BLaER1 treated with 17β-estradiol and CSF1 and Interleukin-3, amounts not matched to agents 10 nM and 100 nM (cell line): ENCODE measurements at regions not wholly inside any gene's neighbourhood (a gene's known extent, or its start where the extent isn't known, plus 50 kb on each side); places are given as distances from the start of the nearest gene placed in this dataset.
"Not testable (repeated sequence)": the region's sequence is repeated elsewhere in the genome, so short reads cannot be mapped to it uniquely, and the experiment has no call there.

Source experiments
- H3K27ac ChIP-seq, 11 experiments: shearing (Covaris generic); formaldehyde crosslinking; 2 replicates each; pipeline ENCODE4 v1.8.1; 2022
- H3K27me3 ChIP-seq, 11 experiments: shearing (Covaris generic); formaldehyde crosslinking; 2 replicates each; pipeline ENCODE4 v1.8.1; 2022
- H3K36me3 ChIP-seq, 11 experiments: shearing (Covaris generic); formaldehyde crosslinking; 2 replicates each; pipeline ENCODE4 v1.8.1; 2022
- H3K4me1 ChIP-seq, 10 experiments: shearing (Covaris generic); formaldehyde crosslinking; 2 replicates each; pipeline ENCODE4 v1.8.1; 2022
- H3K4me2 ChIP-seq, 11 experiments: shearing (Covaris generic); formaldehyde crosslinking; 2 replicates each; pipeline ENCODE4 v1.8.1; 2022
- H3K4me3 ChIP-seq, 10 experiments: shearing (Covaris generic); formaldehyde crosslinking; 2 replicates each; pipeline ENCODE4 v1.8.1; 2022
- H3K9ac ChIP-seq, 11 experiments: shearing (Covaris generic); formaldehyde crosslinking; 2 replicates each; pipeline ENCODE4 v1.8.1; 2022
- H3K9me3 ChIP-seq, 11 experiments: shearing (Covaris generic); formaldehyde crosslinking; replicated peaks in 1 of 11; 2 replicates each; pipeline ENCODE4 v1.8.1; 2022
- H4K20me1 ChIP-seq, 11 experiments: shearing (Covaris generic); formaldehyde crosslinking; 2 replicates each; pipeline ENCODE4 v1.8.1; 2022
- Cebpa-rat ChIP-seq, 11 experiments: shearing (Covaris generic); IDR thresholded peaks; 2 replicates each; pipeline ENCODE4 v1.8.1; 2022

DNA sequence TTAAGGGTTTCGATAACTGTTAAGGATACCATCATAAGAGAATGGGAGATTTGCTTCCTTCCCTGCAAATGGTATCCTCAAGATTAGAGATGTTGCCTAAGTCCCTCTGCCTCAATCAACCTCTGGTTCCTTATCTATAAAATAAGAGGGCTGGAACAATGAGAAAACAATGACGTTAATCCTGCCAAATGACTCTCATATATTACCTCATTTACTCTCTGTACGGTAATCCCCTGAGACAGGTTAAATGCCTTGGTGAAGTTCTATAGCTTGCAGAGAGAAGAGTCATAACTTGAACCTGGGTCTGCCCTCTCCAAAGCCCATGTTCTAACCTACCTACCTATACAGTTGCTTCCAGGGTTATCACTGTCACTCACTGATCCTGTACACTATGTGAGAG is 100.2 kb upstream of the OTUD4 start:
- no peaks in the 10 kb centered on the region for H3K9me3 ChIP-seq

GRCh38 chr4:145279122-145279960 is 99.0 kb upstream of the OTUD4 start:
- Histone ChIP-seq H3K9ac (no peak overlapping the region), H3K4me2 (peak overlapping the region; percentile 2 to 51 (median 32); a peak in 15 of 22 replicates), H3K4me1 (peaks cover 8 to 33% (median 19%) of the 10 kb centered on the region in 10 experiments; a peak in 19 of 20 replicates), H3K27me3 (no peaks in the 10 kb centered on the region), H3K9me3 (peaks cover 0 to 4% (median 3%) of the 10 kb centered on the region in 11 experiments; a peak in 14 of 22 replicates), H3K4me3 (no peak overlapping the region), H3K27ac (peak overlapping the region in 2 of 11 experiments; percentile 3 to 27; a peak in 2 of 22 replicates), H4K20me1 (no peaks in the 10 kb centered on the region), H3K36me3 (no peaks in the 10 kb centered on the region)
- TF ChIP-seq Cebpa-rat (IDR thresholded peaks at IDR 0.05), result no peak

More for the DNA sequence above, 100.2 kb upstream of the OTUD4 start:
- H3K27ac ChIP-seq, result no peak overlapping the region
- no peaks in the 10 kb centered on the region for H3K27me3 ChIP-seq
- no peak overlapping the region for H3K4me3 ChIP-seq
- peaks cover 8 to 45% (median 29%) of the 10 kb centered on the region in 10 experiments; a peak in 19 of 20 replicates for H3K4me1 ChIP-seq
- H3K9ac ChIP-seq, result no peak overlapping the region
- no peaks in the 10 kb centered on the region for H4K20me1 ChIP-seq
- H3K36me3 ChIP-seq, result no peaks in the 10 kb centered on the region
- no peak for TF ChIP-seq Cebpa-rat (IDR thresholded peaks at IDR 0.05)
- H3K4me2 ChIP-seq, result no peak overlapping the region

- Histone ChIP-seq H3K4me3 (no peak overlapping the region), H3K27me3 (no peaks in the 10 kb centered on the region), H3K9ac (no peak overlapping the region), H3K36me3 (no peaks in the 10 kb centered on the region), H3K4me1 (peaks cover 8 to 25% (median 11%) of the 10 kb centered on the region in 10 experiments; a peak in 18 of 20 replicates), H3K9me3 (peaks cover 5 to 12% (median 10%) of the 10 kb centered on the region in 11 experiments; a peak in 18 of 22 replicates), H4K20me1 (no peaks in the 10 kb centered on the region), H3K27ac (peak overlapping the region in 1 of 11 experiments; percentile 27; a peak in 1 of 22 replicates), H3K4me2 (peak overlapping the region in 10 of 11 experiments; percentile 2 to 48 (median 26); a peak in 12 of 22 replicates)
- TF ChIP-seq Cebpa-rat (IDR thresholded peaks at IDR 0.05), result no peak
Measured at GRCh38 chr4:145278341-145279121, 98.1 kb upstream of the OTUD4 start.

GRCh38 chr4:145277011-145277410 is 96.6 kb upstream of the OTUD4 start:
- Histone ChIP-seq H3K27me3 (no peaks in the 10 kb centered on the region), H3K4me3 (no peak overlapping the region), H3K9me3 (peaks cover 13 to 24% (median 20%) of the 10 kb centered on the region in 11 experiments; a peak in 19 of 22 replicates), H3K4me2 (no peak overlapping the region), H3K36me3 (no peaks in the 10 kb centered on the region), H4K20me1 (no peaks in the 10 kb centered on the region), H3K9ac (no peak overlapping the region), H3K4me1 (peaks cover 8 to 20% (median 10%) of the 10 kb centered on the region in 10 experiments; a peak in 14 of 20 replicates), H3K27ac (no peak overlapping the region)
- TF ChIP-seq Cebpa-rat (IDR thresholded peaks at IDR 0.05), result no peak

DNA sequence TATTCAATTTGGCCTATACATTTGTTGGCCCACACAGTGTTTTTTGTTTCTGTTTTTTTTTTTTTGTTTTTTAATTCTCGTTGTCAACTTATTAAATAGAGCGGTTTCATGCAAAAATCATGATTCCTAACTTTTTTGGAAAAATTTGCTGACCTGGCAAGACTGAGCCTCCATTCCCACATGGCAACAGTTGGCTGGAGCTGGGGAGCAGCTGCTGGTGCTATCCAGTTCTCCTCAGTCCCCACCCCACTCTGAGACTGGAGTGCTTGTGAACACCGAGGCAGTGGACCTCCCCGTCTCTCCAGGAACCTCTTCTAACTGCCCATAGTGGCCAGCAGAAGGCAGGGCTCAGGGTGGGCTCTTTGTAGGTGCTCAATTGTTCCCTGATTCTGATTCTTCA is 95.7 kb upstream of the OTUD4 start:
- H3K9ac ChIP-seq, result no peak overlapping the region
- no peaks in the 10 kb centered on the region for H3K27me3 ChIP-seq
- H3K4me2 ChIP-seq, result no peak overlapping the region
- no peak overlapping the region for H3K4me3 ChIP-seq
- H3K36me3 ChIP-seq, result no peaks in the 10 kb centered on the region
- H3K9me3 ChIP-seq, result peaks cover 13 to 26% (median 20%) of the 10 kb centered on the region in 11 experiments; a peak in 19 of 22 replicates
- H3K4me1 ChIP-seq, result peaks cover 8 to 15% (median 9%) of the 10 kb centered on the region in 10 experiments; a peak in 14 of 20 replicates
- TF ChIP-seq Cebpa-rat (IDR thresholded peaks at IDR 0.05), result no peak
- H3K27ac ChIP-seq, result no peak overlapping the region
- H4K20me1 ChIP-seq, result no peaks in the 10 kb centered on the region

GRCh38 chr4:145271194-145271593 is 90.8 kb upstream of the OTUD4 start:
- TF ChIP-seq Cebpa-rat (IDR thresholded peaks at IDR 0.05), result no peak
- no peaks in the 10 kb centered on the region for H4K20me1 ChIP-seq

DNA sequence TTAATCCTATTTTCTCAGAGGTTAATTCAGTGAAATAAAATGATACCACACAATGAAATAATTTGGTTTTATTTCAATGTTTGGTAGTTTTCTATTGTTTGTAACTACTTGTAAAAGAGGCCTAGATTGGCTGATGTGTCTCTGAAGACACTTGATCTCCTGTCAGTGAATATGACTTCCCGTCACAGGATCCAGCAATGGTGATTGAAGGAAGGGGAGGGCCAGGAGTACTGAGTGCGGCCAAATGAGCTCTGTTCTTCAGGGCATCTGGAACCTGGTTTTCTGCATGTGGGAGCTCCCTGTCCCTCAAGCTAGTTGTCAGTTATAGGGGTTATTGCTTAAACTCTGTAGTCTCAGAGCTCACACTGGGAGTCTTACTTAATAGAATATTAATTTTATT is 86.5 kb upstream of the OTUD4 start:
- H4K20me1 ChIP-seq, result no peaks in the 10 kb centered on the region
- H3K9ac ChIP-seq, result no peak overlapping the region
- no peak overlapping the region for H3K27ac ChIP-seq
- no peaks in the 10 kb centered on the region for H3K4me1 ChIP-seq
- no peak overlapping the region for H3K4me2 ChIP-seq
- H3K4me3 ChIP-seq, result no peak overlapping the region
- peaks cover 0 to 3% (median 0%) of the 10 kb centered on the region in 11 experiments; a peak in 3 of 22 replicates for H3K9me3 ChIP-seq
- no peaks in the 10 kb centered on the region for H3K27me3 ChIP-seq
- H3K36me3 ChIP-seq, result no peaks in the 10 kb centered on the region
- no peak for TF ChIP-seq Cebpa-rat (IDR thresholded peaks at IDR 0.05)

More at GRCh38 chr4:145271194-145271593, 90.8 kb upstream of the OTUD4 start:
- no peaks in the 10 kb centered on the region for H3K27me3 ChIP-seq
- H3K36me3 ChIP-seq, result no peaks in the 10 kb centered on the region
- no peak overlapping the region for H3K27ac ChIP-seq
- H3K4me3 ChIP-seq, result no peak overlapping the region
- H3K4me2 ChIP-seq, result no peak overlapping the region
- no peak overlapping the region for H3K9ac ChIP-seq
- peaks cover 13 to 26% (median 20%) of the 10 kb centered on the region in 11 experiments; a peak in 19 of 22 replicates for H3K9me3 ChIP-seq
- no peaks in the 10 kb centered on the region for H3K4me1 ChIP-seq

DNA sequence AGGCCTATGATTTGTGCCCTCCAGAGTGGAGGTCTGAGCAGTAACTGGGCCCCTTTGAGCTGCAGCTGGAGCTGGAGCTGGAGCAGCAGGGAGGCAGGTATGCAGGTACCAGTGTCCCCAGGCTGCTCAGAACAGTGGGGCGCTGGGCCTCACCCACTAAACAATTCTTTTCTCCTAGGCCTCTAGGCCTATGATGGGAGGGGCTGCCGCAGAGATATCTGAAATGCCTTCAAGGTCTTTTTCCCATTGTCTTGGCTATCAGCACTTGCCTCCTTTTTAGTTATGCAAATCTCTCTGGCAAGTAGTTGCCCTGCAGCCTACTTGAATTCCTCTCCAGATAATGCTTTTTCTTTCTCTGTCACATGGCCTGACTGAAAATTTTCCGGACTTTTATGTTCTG is 79.7 kb upstream of the OTUD4 start:
- H3K27ac ChIP-seq, result no peak overlapping the region
- H3K4me2 ChIP-seq, result no peak overlapping the region
- H3K4me3 ChIP-seq, result no peak overlapping the region
- no peaks in the 10 kb centered on the region for H3K4me1 ChIP-seq
- no peak overlapping the region for H3K9ac ChIP-seq
- H3K36me3 ChIP-seq, result no peaks in the 10 kb centered on the region
- H3K27me3 ChIP-seq, result no peaks in the 10 kb centered on the region
- no peak for TF ChIP-seq Cebpa-rat (IDR thresholded peaks at IDR 0.05)
- H4K20me1 ChIP-seq, result no peaks in the 10 kb centered on the region
- peaks cover 17 to 31% (median 23%) of the 10 kb centered on the region in 11 experiments for H3K9me3 ChIP-seq

- H3K27ac ChIP-seq, result not testable (repeated sequence)
Measured at GRCh38 chr4:145255311-145255710, 74.9 kb upstream of the OTUD4 start.

More at GRCh38 chr4:145255311-145255710, 74.9 kb upstream of the OTUD4 start:
- H3K4me2 ChIP-seq, H3K4me1 ChIP-seq, H3K27me3 ChIP-seq, H3K4me3 ChIP-seq, H4K20me1 ChIP-seq, H3K9ac ChIP-seq, H3K36me3 ChIP-seq: not testable (repeated sequence)
- H3K9me3 ChIP-seq, result peaks cover 13 to 22% (median 15%) of the 10 kb centered on the region in 11 experiments; a peak in 21 of 22 replicates
